ENCODE measurements at regions not wholly inside any gene's neighbourhood (a gene's known extent, or its start where the extent isn't known, plus 50 kb on each side); places are given as distances from the start of the nearest gene placed in this dataset.

DNA sequence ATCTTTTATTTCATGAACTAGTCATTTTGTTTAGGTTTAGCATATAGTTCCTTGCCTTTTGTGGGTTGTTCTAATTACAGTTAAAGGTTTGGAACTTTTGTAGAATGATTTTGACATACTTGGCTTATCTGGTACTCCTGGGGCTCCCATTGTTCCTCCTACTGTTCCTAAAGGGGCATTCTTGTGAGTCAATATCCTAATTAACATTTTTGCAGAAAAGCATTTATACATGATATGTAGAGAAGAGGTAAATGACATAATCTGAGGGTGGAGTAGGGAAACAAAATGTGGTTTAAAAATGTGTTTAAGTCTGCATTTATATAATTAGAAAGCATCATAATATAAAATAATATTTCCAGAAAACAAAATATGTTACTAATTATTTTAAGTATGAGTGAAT is 529.2 kb downstream of the FAT4 start:
- no peak for DNase-seq
- Histone ChIP-seq H3K4me3 (ENCODE audit: control extremely low read depth in 1 of 5, extremely low read depth in 1 of 5, insufficient read depth in 1 of 5, low read depth in 2 of 5, low read length in 4 of 5) (no peak overlapping the region), H3K4me1 (ENCODE audit: control insufficient read depth in 2 of 2, insufficient read depth in 2 of 2, low read length in 2 of 2) (no peaks in the 10 kb centered on the region), H3K9ac (ENCODE audit: low read length) (no peak overlapping the region), H3K27ac (ENCODE audit: low read length in 2 of 2) (no peak overlapping the region), H3K4me2 (replicated peaks; ENCODE audit: low read depth, low read length, poor library complexity, severe bottlenecking) (no peak overlapping the region), H2AFZ (ENCODE audit: insufficient read depth, low read depth, low read length, poor library complexity, severe bottlenecking) (no peak overlapping the region), H3K79me2 (ENCODE audit: control insufficient read depth, insufficient read depth, low read length) (no peaks in the 10 kb centered on the region), H3K27me3 (replicated peaks in 1 of 4; ENCODE audit: control extremely low read depth in 1 of 4, control insufficient read depth in 3 of 4, insufficient read depth in 4 of 4, low read length in 3 of 4) (no peaks in the 10 kb centered on the region), H4K20me1 (ENCODE audit: control insufficient read depth, insufficient read depth, low read length, poor library complexity, severe bottlenecking) (no peaks in the 10 kb centered on the region), H3K36me3 (replicated peaks in 1 of 2; ENCODE audit: control extremely low read depth in 1 of 2, control insufficient read depth in 1 of 2, extremely low read depth in 1 of 2, insufficient read depth in 2 of 2, low read length in 1 of 2) (no peaks in the 10 kb centered on the region), H3K9me3 (ENCODE audit: control extremely low read depth in 1 of 3, control insufficient read depth in 2 of 3, insufficient read depth in 1 of 3, low read length in 2 of 3) (no peaks in the 10 kb centered on the region)
- Mint-ChIP-seq H3K27ac (no peak overlapping the region), H3K9me3 (ENCODE audit: insufficient read depth) (no peaks in the 10 kb centered on the region), H3K4me1 (no peaks in the 10 kb centered on the region), H3K27me3 (no peaks in the 10 kb centered on the region), H3K4me3 (no peak overlapping the region)
- no peak for ATAC-seq (ENCODE audit: low read depth)
- ChIA-PET CTCF (no interaction called here), POLR2A (no interaction called here)
- TF ChIP-seq, protein P1, sequence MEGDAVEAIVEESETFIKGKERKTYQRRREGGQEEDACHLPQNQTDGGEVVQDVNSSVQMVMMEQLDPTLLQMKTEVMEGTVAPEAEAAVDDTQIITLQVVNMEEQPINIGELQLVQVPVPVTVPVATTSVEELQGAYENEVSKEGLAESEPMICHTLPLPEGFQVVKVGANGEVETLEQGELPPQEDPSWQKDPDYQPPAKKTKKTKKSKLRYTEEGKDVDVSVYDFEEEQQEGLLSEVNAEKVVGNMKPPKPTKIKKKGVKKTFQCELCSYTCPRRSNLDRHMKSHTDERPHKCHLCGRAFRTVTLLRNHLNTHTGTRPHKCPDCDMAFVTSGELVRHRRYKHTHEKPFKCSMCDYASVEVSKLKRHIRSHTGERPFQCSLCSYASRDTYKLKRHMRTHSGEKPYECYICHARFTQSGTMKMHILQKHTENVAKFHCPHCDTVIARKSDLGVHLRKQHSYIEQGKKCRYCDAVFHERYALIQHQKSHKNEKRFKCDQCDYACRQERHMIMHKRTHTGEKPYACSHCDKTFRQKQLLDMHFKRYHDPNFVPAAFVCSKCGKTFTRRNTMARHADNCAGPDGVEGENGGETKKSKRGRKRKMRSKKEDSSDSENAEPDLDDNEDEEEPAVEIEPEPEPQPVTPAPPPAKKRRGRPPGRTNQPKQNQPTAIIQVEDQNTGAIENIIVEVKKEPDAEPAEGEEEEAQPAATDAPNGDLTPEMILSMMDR (IDR thresholded peaks at IDR 0.05) = no peak
- TF ChIP-seq EZH2 (IDR thresholded peaks at IDR 0.05; ENCODE audit: borderline replicate concordance, insufficient read depth, low read depth, low read length, poor library complexity, severe bottlenecking) = no peak
- intact Hi-C loops (cut with micrococcal nuclease) = no loop called here

DNA sequence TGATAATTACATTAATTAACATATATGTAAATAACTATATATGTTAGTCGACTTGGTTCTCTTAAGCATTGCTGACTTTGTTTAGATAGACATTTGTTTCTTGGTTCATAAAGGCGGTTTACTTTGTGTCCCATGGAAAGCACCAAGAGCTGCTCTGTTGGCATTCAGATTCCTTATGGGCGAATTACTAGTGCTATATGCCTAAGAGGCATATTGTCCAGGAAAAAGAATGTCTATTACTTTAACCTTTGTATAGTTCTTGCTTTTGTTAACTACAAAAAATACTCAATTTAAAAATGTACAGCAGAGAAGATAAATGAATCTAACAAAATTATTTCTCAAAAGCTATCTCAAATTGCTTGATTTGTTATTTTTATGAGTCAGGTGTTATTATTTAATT is 532.8 kb downstream of the FAT4 start:
- no peak overlapping the region for H3K27ac Mint-ChIP-seq
- TF ChIP-seq EZH2 (IDR thresholded peaks at IDR 0.05; ENCODE audit: borderline replicate concordance, insufficient read depth, low read depth, low read length, poor library complexity, severe bottlenecking) = no peak
- TF ChIP-seq, protein P1 (IDR thresholded peaks at IDR 0.05) = no peak

More for the DNA sequence above, 532.8 kb downstream of the FAT4 start:
- Histone ChIP-seq H4K20me1 (ENCODE audit: control insufficient read depth, insufficient read depth, low read length, poor library complexity, severe bottlenecking) (no peaks in the 10 kb centered on the region), H3K27ac (ENCODE audit: low read length in 2 of 2) (no peak overlapping the region), H2AFZ (ENCODE audit: insufficient read depth, low read depth, low read length, poor library complexity, severe bottlenecking) (no peak overlapping the region), H3K79me2 (ENCODE audit: control insufficient read depth, insufficient read depth, low read length) (no peaks in the 10 kb centered on the region), H3K4me2 (replicated peaks; ENCODE audit: low read depth, low read length, poor library complexity, severe bottlenecking) (no peak overlapping the region), H3K27me3 (replicated peaks in 1 of 4; ENCODE audit: control extremely low read depth in 1 of 4, control insufficient read depth in 3 of 4, insufficient read depth in 4 of 4, low read length in 3 of 4) (no peaks in the 10 kb centered on the region), H3K4me3 (ENCODE audit: control extremely low read depth in 1 of 5, extremely low read depth in 1 of 5, insufficient read depth in 1 of 5, low read depth in 2 of 5, low read length in 4 of 5) (no peak overlapping the region), H3K9me3 (ENCODE audit: control extremely low read depth in 1 of 3, control insufficient read depth in 2 of 3, insufficient read depth in 1 of 3, low read length in 2 of 3) (peaks cover 0 to 5% (median 1%) of the 10 kb centered on the region in 3 donors), H3K9ac (ENCODE audit: low read length) (no peak overlapping the region), H3K4me1 (ENCODE audit: control insufficient read depth in 2 of 2, insufficient read depth in 2 of 2, low read length in 2 of 2) (no peaks in the 10 kb centered on the region), H3K36me3 (replicated peaks in 1 of 2; ENCODE audit: control extremely low read depth in 1 of 2, control insufficient read depth in 1 of 2, extremely low read depth in 1 of 2, insufficient read depth in 2 of 2, low read length in 1 of 2) (no peaks in the 10 kb centered on the region)
- no peak overlapping the region for H3K4me3 Mint-ChIP-seq
- ChIA-PET POLR2A (no interaction called here), CTCF (no interaction called here)
- no peaks in the 10 kb centered on the region for H3K27me3 Mint-ChIP-seq
- no peaks in the 10 kb centered on the region for H3K4me1 Mint-ChIP-seq
- ATAC-seq (ENCODE audit: low read depth) (no peak), DNase-seq (no peak)
- H3K9me3 Mint-ChIP-seq (ENCODE audit: insufficient read depth) = no peaks in the 10 kb centered on the region
- intact Hi-C loops (cut with micrococcal nuclease) = no loop called here
- WGBS (ENCODE audit: insufficient coverage) = no CpG with 5 or more reads among the region's 3 CpGs

Measured in B cell (primary cell).